Endothelial cell of umbilical vein (primary cell): ENCODE measurements at regions not wholly inside any gene's neighbourhood (a gene's known extent, or its start where the extent isn't known, plus 50 kb on each side); places are given as distances from the start of the nearest gene placed in this dataset.

Experiments used
- EZH2 ChIP-seq: IDR thresholded peaks from 2 replicates; pipeline ENCODE4 v1.6.1; 2012; ENCODE audit warnings: borderline replicate concordance, low read depth, mild to moderate bottlenecking, moderate library complexity, low read length, inconsistent platforms; ENCODE audit not compliant: severe bottlenecking
- GATA2 ChIP-seq: IDR thresholded peaks from 2 replicates; pipeline ENCODE4 v1.7.0; 2011; ENCODE audit warnings: low read depth, mild to moderate bottlenecking, moderate library complexity, mixed read lengths, low read length; ENCODE audit not compliant: insufficient read length, insufficient read depth
- JUN ChIP-seq: IDR thresholded peaks from 2 replicates; pipeline ENCODE4 v1.6.1; 2011; ENCODE audit warnings: borderline replicate concordance, low read depth; ENCODE audit not compliant: insufficient read length, insufficient read depth
- POLR2A ChIP-seq: IDR thresholded peaks from 2 replicates; pipeline ENCODE4 v1.6.1; 2012; ENCODE audit warnings: low read depth, mild to moderate bottlenecking, control low read depth, low read length
- POLR2AphosphoS5 ChIP-seq: IDR thresholded peaks from 2 replicates; pipeline ENCODE4 v1.6.1; 2012; ENCODE audit warnings: low read depth, mild to moderate bottlenecking, control low read depth, low read length, moderate library complexity; ENCODE audit not compliant: insufficient read depth
- TF ChIP-seq, protein P1 (sequence below), 2 donors: IDR thresholded peaks; 1 replicate in 1 of 2; 2 replicates in 1 of 2; pipeline ENCODE4 v1.5.1; 2011; ENCODE audit warnings: low read length in 2 of 2, mild to moderate bottlenecking in 2 of 2, moderate library complexity in 2 of 2, control low read depth in 1 of 2, inconsistent platforms in 1 of 2, low read depth in 1 of 2; ENCODE audit not compliant: insufficient read depth in 1 of 2; ENCODE audit errors: extremely low read depth in 1 of 2
- TF ChIP-seq, protein P2 (sequence below): IDR thresholded peaks from 2 replicates; pipeline ENCODE4 v1.6.1; 2011; ENCODE audit not compliant: insufficient read depth, insufficient read length

DNA sequence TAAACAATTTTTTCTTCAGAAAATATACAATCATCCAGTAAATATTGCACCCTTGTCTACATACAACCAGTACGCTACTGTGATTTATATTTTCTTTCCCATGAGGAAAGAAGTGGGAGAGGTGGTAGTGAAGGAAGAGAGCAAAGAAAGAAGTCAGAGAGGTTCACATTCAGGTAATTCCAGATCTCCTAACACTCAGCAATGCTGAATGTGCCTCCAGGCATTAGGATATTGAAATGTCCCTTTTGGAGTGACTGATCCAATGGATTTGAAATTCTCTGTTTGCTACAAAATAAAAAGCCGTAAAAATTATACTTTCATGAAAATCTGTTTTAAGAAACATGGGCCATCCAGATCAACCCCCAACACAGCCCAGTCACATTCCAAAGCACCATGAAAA is 211.9 kb upstream of the NR3C2 start:
- TF ChIP-seq, protein P1, sequence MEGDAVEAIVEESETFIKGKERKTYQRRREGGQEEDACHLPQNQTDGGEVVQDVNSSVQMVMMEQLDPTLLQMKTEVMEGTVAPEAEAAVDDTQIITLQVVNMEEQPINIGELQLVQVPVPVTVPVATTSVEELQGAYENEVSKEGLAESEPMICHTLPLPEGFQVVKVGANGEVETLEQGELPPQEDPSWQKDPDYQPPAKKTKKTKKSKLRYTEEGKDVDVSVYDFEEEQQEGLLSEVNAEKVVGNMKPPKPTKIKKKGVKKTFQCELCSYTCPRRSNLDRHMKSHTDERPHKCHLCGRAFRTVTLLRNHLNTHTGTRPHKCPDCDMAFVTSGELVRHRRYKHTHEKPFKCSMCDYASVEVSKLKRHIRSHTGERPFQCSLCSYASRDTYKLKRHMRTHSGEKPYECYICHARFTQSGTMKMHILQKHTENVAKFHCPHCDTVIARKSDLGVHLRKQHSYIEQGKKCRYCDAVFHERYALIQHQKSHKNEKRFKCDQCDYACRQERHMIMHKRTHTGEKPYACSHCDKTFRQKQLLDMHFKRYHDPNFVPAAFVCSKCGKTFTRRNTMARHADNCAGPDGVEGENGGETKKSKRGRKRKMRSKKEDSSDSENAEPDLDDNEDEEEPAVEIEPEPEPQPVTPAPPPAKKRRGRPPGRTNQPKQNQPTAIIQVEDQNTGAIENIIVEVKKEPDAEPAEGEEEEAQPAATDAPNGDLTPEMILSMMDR (IDR thresholded peaks at IDR 0.05; ENCODE audit: extremely low read depth in 1 of 2, insufficient read depth in 1 of 2, low read depth in 1 of 2, low read length in 2 of 2): no peak
- TF ChIP-seq POLR2AphosphoS5 (no peak), POLR2A (no peak), GATA2 (no peak), EZH2 (no peak), JUN (no peak)
- TF ChIP-seq, protein P2, sequence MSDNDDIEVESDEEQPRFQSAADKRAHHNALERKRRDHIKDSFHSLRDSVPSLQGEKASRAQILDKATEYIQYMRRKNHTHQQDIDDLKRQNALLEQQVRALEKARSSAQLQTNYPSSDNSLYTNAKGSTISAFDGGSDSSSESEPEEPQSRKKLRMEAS: no peak
